Glutamatergic neuron (in vitro differentiated cells): ENCODE measurements at regions not wholly inside any gene's neighbourhood (a gene's known extent, or its start where the extent isn't known, plus 50 kb on each side); places are given as distances from the start of the nearest gene placed in this dataset.

Experiments used
- DNase-seq: peaks from one replicate; pipeline ENCODE4 v3.0.0; 2022
- H3K27ac Mint-ChIP-seq: one replicate; pipeline ENCODE4 v1.8.0; 2020; ENCODE audit warnings: mild to moderate bottlenecking, mixed read lengths, inconsistent platforms; ENCODE audit not compliant: unreplicated experiment
- H3K27me3 Mint-ChIP-seq: one replicate; pipeline ENCODE4 v1.8.0; 2020; ENCODE audit warnings: mild to moderate bottlenecking, moderate library complexity, mixed read lengths, inconsistent platforms; ENCODE audit not compliant: unreplicated experiment
- H3K36me3 Mint-ChIP-seq: one replicate; pipeline ENCODE4 v1.8.0; 2020; ENCODE audit warnings: mild to moderate bottlenecking, mixed read lengths, inconsistent platforms; ENCODE audit not compliant: unreplicated experiment
- H3K4me1 Mint-ChIP-seq: one replicate; pipeline ENCODE4 v1.8.0; 2020; ENCODE audit warnings: mild to moderate bottlenecking, low read depth, mixed read lengths, inconsistent platforms; ENCODE audit not compliant: unreplicated experiment
- H3K4me3 Mint-ChIP-seq: one replicate; pipeline ENCODE4 v1.8.0; 2020; ENCODE audit warnings: mild to moderate bottlenecking, mixed read lengths, inconsistent platforms; ENCODE audit not compliant: unreplicated experiment
- H3K9me3 Mint-ChIP-seq: one replicate; pipeline ENCODE4 v1.8.0; 2020; ENCODE audit warnings: mild to moderate bottlenecking, moderate library complexity, mixed read lengths, inconsistent platforms; ENCODE audit not compliant: unreplicated experiment
- TF ChIP-seq, protein P1 (sequence below): fragments of 200-600 bp; sonication (generic); IDR thresholded peaks from one replicate; pipeline ENCODE4 v1.5.0; 2021; ENCODE audit not compliant: partially characterized antibody, unreplicated experiment

DNA sequence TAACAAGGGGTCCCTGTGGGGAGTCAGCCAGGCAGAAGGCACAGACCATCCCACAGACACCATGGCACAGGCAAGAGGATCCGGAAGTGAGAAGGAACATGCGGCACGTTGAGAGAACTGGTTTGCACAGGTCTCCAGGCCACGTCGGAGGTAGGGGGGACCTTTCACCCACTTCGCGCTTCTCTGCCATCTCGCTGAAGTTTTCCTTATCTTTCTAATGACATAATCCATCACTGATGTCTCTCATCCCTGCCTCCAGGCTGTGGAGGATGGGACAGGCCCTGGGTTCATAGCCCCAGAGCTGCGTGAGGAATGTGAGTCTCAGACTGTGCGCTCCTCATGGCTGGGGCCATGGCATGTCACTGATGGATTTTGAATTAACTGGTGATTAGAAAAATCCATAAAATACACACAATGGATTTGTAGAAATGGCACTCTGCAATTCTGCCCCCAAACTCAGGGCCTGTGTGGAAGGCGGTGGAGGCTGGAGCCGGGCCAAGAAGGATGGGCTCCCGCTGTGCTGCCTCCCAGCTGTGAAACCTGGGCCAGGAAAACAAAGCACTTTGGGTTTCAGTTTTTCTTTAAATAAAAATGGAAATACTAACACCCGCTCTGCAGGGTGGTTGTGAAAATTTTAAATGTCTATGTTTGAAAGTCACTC lies 113.3 kb upstream of the ALKAL2 start:
- peaks cover 2% of the 10 kb centered on the region for H3K9me3 Mint-ChIP-seq
- TF ChIP-seq, protein P1, sequence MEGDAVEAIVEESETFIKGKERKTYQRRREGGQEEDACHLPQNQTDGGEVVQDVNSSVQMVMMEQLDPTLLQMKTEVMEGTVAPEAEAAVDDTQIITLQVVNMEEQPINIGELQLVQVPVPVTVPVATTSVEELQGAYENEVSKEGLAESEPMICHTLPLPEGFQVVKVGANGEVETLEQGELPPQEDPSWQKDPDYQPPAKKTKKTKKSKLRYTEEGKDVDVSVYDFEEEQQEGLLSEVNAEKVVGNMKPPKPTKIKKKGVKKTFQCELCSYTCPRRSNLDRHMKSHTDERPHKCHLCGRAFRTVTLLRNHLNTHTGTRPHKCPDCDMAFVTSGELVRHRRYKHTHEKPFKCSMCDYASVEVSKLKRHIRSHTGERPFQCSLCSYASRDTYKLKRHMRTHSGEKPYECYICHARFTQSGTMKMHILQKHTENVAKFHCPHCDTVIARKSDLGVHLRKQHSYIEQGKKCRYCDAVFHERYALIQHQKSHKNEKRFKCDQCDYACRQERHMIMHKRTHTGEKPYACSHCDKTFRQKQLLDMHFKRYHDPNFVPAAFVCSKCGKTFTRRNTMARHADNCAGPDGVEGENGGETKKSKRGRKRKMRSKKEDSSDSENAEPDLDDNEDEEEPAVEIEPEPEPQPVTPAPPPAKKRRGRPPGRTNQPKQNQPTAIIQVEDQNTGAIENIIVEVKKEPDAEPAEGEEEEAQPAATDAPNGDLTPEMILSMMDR: no peak
- peaks cover 9% of the 10 kb centered on the region for H3K36me3 Mint-ChIP-seq
- H3K4me3 Mint-ChIP-seq: no peak overlapping the region
- H3K4me1 Mint-ChIP-seq: peaks cover 2% of the 10 kb centered on the region
- no peak overlapping the region for H3K27ac Mint-ChIP-seq
- no peak for DNase-seq
- no peaks in the 10 kb centered on the region for H3K27me3 Mint-ChIP-seq

- no peaks in the 10 kb centered on the region for H3K9me3 Mint-ChIP-seq
- no peaks in the 10 kb centered on the region for H3K27me3 Mint-ChIP-seq
- no peak overlapping the region for H3K27ac Mint-ChIP-seq
- H3K4me1 Mint-ChIP-seq: peaks cover 2% of the 10 kb centered on the region
- H3K4me3 Mint-ChIP-seq: no peak overlapping the region
- no peaks in the 10 kb centered on the region for H3K36me3 Mint-ChIP-seq
- TF ChIP-seq, protein P1: no peak
- DNase-seq: no peak
Observed at GRCh38 chr2:397926-398325, 110.0 kb upstream of the ALKAL2 start.

DNA sequence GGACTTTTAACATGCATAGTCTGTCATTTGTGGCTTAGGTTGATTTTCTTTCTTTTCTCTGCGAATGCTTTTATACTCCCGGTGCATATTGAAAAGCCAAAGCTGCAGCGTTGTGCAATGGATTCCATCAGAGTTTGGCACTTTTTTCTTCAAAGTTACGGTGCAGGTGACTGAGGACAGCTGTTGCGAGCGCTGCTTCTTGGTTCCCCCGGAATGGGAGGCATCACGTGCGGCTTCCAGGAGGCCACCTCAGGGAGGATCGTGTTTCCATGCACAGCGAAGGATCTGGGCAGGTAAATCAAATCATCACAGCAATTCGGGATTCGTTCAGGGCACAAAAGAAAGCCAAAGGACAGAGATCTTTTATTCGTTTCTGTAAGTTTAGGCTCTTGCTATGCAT lies 109.6 kb upstream of the ALKAL2 start:
- peaks cover 2% of the 10 kb centered on the region for H3K4me1 Mint-ChIP-seq
- H3K4me3 Mint-ChIP-seq: no peak overlapping the region
- H3K9me3 Mint-ChIP-seq: no peaks in the 10 kb centered on the region
- TF ChIP-seq, protein P1: no peak
- no peaks in the 10 kb centered on the region for H3K36me3 Mint-ChIP-seq
- H3K27me3 Mint-ChIP-seq: peaks cover under 1% of the 10 kb centered on the region
- no peak overlapping the region for H3K27ac Mint-ChIP-seq
- no peak for DNase-seq

- peaks cover 1% of the 10 kb centered on the region for H3K27me3 Mint-ChIP-seq
- no peak for DNase-seq
Observed at GRCh38 chr2:396903-397302, 109.0 kb upstream of the ALKAL2 start.

GRCh38 chr2:395886-396285 lies 108.0 kb upstream of the ALKAL2 start:
- H3K27ac Mint-ChIP-seq: no peak overlapping the region
- no peaks in the 10 kb centered on the region for H3K36me3 Mint-ChIP-seq
- no peaks in the 10 kb centered on the region for H3K9me3 Mint-ChIP-seq
- no peak overlapping the region for H3K4me3 Mint-ChIP-seq
- TF ChIP-seq, protein P1: no peak
- H3K27me3 Mint-ChIP-seq: peaks cover 1% of the 10 kb centered on the region
- peaks cover 2% of the 10 kb centered on the region for H3K4me1 Mint-ChIP-seq
- no peak for DNase-seq

More at GRCh38 chr2:396903-397302, 109.0 kb upstream of the ALKAL2 start:
- TF ChIP-seq, protein P1: no peak
- no peaks in the 10 kb centered on the region for H3K9me3 Mint-ChIP-seq
- H3K36me3 Mint-ChIP-seq: no peaks in the 10 kb centered on the region
- H3K27ac Mint-ChIP-seq: no peak overlapping the region
- peaks cover 2% of the 10 kb centered on the region for H3K4me1 Mint-ChIP-seq
- no peak overlapping the region for H3K4me3 Mint-ChIP-seq
